ENCODE measurements at regions not wholly inside any gene's neighbourhood (a gene's known extent, or its start where the extent isn't known, plus 50 kb on each side); places are given as distances from the start of the nearest gene placed in this dataset.

DNA sequence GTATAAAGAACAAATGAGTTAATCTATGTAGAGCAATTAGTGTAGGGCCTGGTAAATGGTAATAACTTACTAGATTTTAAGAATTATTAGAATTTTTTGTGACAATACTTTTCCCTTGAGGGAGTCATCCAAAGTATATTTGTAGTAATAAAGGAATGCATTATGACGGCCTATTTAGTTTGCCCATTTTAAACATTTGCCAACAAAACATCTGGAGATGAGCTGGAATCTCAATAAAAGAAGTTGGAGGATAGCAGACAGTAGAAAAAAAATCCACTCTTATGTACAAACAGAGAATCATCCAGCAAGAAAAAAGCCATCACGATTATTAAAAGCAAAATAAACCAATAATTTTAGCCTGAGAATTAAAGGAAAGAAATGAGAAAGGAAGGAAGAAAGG is 567.3 kb upstream of the ADAMTS5 start:
- no peaks in the 10 kb centered on the region for H3K9me3 ChIP-seq (ENCODE audit: low read depth)
- no peaks in the 10 kb centered on the region for H3K27me3 ChIP-seq
- Mint-ChIP-seq H3K4me1 (no peaks in the 10 kb centered on the region), H3K4me3 (no peak overlapping the region), H3K27ac (no peak overlapping the region), H3K36me3 (no peaks in the 10 kb centered on the region), H3K9me3 (no peaks in the 10 kb centered on the region), H3K27me3 (ENCODE audit: insufficient read depth, low read depth) (no peaks in the 10 kb centered on the region)
- no peaks in the 10 kb centered on the region for H3K36me3 ChIP-seq
- H3K79me2 ChIP-seq (ENCODE audit: low read depth), result no peaks in the 10 kb centered on the region
- H2AFZ ChIP-seq (replicated peaks), result no peak overlapping the region
- TF ChIP-seq EZH2phosphoT487 (IDR thresholded peaks at IDR 0.05) (no peak), EZH2 (IDR thresholded peaks at IDR 0.05) (no peak)
- H3K4me3 ChIP-seq, result no peak overlapping the region
- no peak overlapping the region for H3K27ac ChIP-seq
- no peaks in the 10 kb centered on the region for H3K4me1 ChIP-seq
- H3K9ac ChIP-seq, result no peak overlapping the region
- no peak for DNase-seq (ENCODE audit: low spot score)
- no peaks in the 10 kb centered on the region for H3F3A ChIP-seq (ENCODE audit: low read depth)
- H3K4me2 ChIP-seq, result no peak overlapping the region
- H4K20me1 ChIP-seq (ENCODE audit: low read depth), result no peaks in the 10 kb centered on the region

DNA sequence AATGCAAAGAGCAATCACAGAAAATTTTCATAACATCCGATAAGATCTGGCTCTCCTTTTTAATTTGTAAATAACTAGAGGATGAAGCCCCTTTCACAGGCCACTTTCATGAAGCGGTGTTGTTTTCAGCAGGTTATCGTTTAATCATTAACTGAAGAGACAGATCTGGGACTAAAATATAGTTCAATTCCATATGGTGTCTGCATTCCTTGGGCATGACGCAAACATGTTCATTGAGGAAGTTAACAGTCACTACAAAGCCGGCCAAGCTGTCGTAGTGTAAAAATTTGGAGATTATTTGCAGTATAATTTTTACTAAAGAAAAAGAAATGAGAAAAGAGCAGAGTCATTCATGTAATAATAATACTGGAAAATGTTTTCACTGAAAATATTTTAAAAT is 565.2 kb upstream of the ADAMTS5 start:
- H3K36me3 ChIP-seq, result no peaks in the 10 kb centered on the region
- no peak overlapping the region for H3K27ac Mint-ChIP-seq
- no peaks in the 10 kb centered on the region for H3K9me3 ChIP-seq (ENCODE audit: low read depth)
- H3K9ac ChIP-seq, result no peak overlapping the region
- H3K4me1 Mint-ChIP-seq, result no peaks in the 10 kb centered on the region
- H3K27me3 Mint-ChIP-seq (ENCODE audit: insufficient read depth, low read depth), result no peaks in the 10 kb centered on the region
- H3K27ac ChIP-seq, result no peak overlapping the region
- no peaks in the 10 kb centered on the region for H3K4me1 ChIP-seq
- no peak for DNase-seq (ENCODE audit: low spot score)
- H3K27me3 ChIP-seq, result no peaks in the 10 kb centered on the region
- H3K4me3 Mint-ChIP-seq, result no peak overlapping the region
- no peak overlapping the region for H3K4me3 ChIP-seq
- no peaks in the 10 kb centered on the region for H4K20me1 ChIP-seq (ENCODE audit: low read depth)
- H3K4me2 ChIP-seq, result no peak overlapping the region
- H3F3A ChIP-seq (ENCODE audit: low read depth), result no peaks in the 10 kb centered on the region
- H2AFZ ChIP-seq (replicated peaks), result no peak overlapping the region
- TF ChIP-seq EZH2 (IDR thresholded peaks at IDR 0.05), result no peak
- no peak for TF ChIP-seq EZH2phosphoT487 (IDR thresholded peaks at IDR 0.05)
- TF ChIP-seq, protein P1, sequence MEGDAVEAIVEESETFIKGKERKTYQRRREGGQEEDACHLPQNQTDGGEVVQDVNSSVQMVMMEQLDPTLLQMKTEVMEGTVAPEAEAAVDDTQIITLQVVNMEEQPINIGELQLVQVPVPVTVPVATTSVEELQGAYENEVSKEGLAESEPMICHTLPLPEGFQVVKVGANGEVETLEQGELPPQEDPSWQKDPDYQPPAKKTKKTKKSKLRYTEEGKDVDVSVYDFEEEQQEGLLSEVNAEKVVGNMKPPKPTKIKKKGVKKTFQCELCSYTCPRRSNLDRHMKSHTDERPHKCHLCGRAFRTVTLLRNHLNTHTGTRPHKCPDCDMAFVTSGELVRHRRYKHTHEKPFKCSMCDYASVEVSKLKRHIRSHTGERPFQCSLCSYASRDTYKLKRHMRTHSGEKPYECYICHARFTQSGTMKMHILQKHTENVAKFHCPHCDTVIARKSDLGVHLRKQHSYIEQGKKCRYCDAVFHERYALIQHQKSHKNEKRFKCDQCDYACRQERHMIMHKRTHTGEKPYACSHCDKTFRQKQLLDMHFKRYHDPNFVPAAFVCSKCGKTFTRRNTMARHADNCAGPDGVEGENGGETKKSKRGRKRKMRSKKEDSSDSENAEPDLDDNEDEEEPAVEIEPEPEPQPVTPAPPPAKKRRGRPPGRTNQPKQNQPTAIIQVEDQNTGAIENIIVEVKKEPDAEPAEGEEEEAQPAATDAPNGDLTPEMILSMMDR (IDR thresholded peaks at IDR 0.05), result no peak
- no peaks in the 10 kb centered on the region for H3K36me3 Mint-ChIP-seq
- no peaks in the 10 kb centered on the region for H3K9me3 Mint-ChIP-seq
- no peaks in the 10 kb centered on the region for H3K79me2 ChIP-seq (ENCODE audit: low read depth)

DNA sequence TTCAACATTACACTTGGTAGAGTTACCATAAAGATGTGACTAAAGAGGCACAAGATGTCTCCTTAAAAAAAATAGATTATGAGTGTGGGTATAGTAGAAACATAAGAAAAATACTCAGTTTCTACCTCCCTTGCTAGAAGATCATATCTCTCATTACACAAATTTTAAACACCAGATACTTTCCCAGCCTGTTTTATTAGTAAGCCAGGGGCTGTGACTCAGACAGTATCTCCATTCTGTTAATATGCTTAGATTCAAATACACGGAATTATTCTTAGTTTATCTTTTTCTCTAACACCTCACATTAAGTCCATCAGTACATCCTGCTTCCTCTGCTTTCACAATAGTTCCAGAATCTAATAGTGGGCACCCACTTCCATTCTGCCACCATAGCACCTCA is 561.8 kb upstream of the ADAMTS5 start:
- TF ChIP-seq, protein P1 (IDR thresholded peaks at IDR 0.05), result no peak
- TF ChIP-seq EZH2 (IDR thresholded peaks at IDR 0.05) (no peak), EZH2phosphoT487 (IDR thresholded peaks at IDR 0.05) (no peak)
- no peak for DNase-seq (ENCODE audit: low spot score)

DNA sequence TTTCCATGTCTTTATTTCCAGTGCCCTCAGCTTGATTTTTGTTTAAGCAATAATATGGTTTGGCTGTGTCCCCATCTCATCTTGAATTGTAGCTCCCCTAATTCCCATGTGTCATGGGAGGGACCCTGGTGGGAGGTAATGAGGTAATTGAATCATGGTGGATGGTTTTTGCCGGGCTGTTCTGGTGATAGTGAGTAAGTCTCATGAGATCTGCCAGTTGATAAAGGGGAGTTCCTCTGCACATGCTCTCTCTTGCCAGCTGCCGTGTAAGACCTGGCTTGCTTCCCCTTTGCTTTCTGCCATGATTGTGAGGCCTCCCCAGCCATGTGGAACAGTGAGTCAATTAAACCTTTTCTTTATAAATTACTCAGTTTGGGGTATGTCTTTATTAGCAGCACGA is 559.6 kb upstream of the ADAMTS5 start:
- DNase-seq (ENCODE audit: low spot score), result no peak

More for the DNA sequence above, 561.8 kb upstream of the ADAMTS5 start:
- Mint-ChIP-seq H3K36me3 (no peaks in the 10 kb centered on the region), H3K27me3 (ENCODE audit: insufficient read depth, low read depth) (no peaks in the 10 kb centered on the region), H3K9me3 (no peaks in the 10 kb centered on the region), H3K4me3 (no peak overlapping the region), H3K27ac (no peak overlapping the region), H3K4me1 (no peaks in the 10 kb centered on the region)
- no peaks in the 10 kb centered on the region for H3K9me3 ChIP-seq (ENCODE audit: low read depth)
- H3K9ac ChIP-seq, result no peak overlapping the region
- H3K27ac ChIP-seq, result no peak overlapping the region
- no peaks in the 10 kb centered on the region for H4K20me1 ChIP-seq (ENCODE audit: low read depth)
- H3K36me3 ChIP-seq, result no peaks in the 10 kb centered on the region
- H3K79me2 ChIP-seq (ENCODE audit: low read depth), result no peaks in the 10 kb centered on the region
- H3K4me1 ChIP-seq, result no peaks in the 10 kb centered on the region
- no peak overlapping the region for H3K4me2 ChIP-seq
- H3K4me3 ChIP-seq, result no peak overlapping the region
- no peak overlapping the region for H2AFZ ChIP-seq (replicated peaks)
- no peaks in the 10 kb centered on the region for H3K27me3 ChIP-seq
- H3F3A ChIP-seq (ENCODE audit: low read depth), result no peaks in the 10 kb centered on the region

More for the DNA sequence above, 559.6 kb upstream of the ADAMTS5 start:
- Histone ChIP-seq H3K4me1 (no peaks in the 10 kb centered on the region), H3K27me3 (no peaks in the 10 kb centered on the region), H3K4me3 (no peak overlapping the region), H3K9ac (no peak overlapping the region), H2AFZ (replicated peaks) (no peak overlapping the region), H3K9me3 (ENCODE audit: low read depth) (no peaks in the 10 kb centered on the region), H3K79me2 (ENCODE audit: low read depth) (no peaks in the 10 kb centered on the region), H3F3A (ENCODE audit: low read depth) (no peaks in the 10 kb centered on the region), H3K4me2 (no peak overlapping the region), H3K27ac (no peak overlapping the region), H3K36me3 (no peaks in the 10 kb centered on the region), H4K20me1 (ENCODE audit: low read depth) (no peaks in the 10 kb centered on the region)
- no peak overlapping the region for H3K27ac Mint-ChIP-seq
- no peaks in the 10 kb centered on the region for H3K4me1 Mint-ChIP-seq
- no peaks in the 10 kb centered on the region for H3K36me3 Mint-ChIP-seq
- TF ChIP-seq, protein P1 (IDR thresholded peaks at IDR 0.05), result no peak
- no peak for TF ChIP-seq EZH2phosphoT487 (IDR thresholded peaks at IDR 0.05)
- no peak for TF ChIP-seq EZH2 (IDR thresholded peaks at IDR 0.05)
- H3K27me3 Mint-ChIP-seq (ENCODE audit: insufficient read depth, low read depth), result no peaks in the 10 kb centered on the region
- H3K4me3 Mint-ChIP-seq, result no peak overlapping the region
- no peaks in the 10 kb centered on the region for H3K9me3 Mint-ChIP-seq
